Stimulated activated CD4-positive, alpha-beta T cell treated with anti-CD3 and anti-CD28 coated beads, Interleukin-4, amount 100 ng/mL, for 1 hour (primary cell): ENCODE measurements at regions not wholly inside any gene's neighbourhood (a gene's known extent, or its start where the extent isn't known, plus 50 kb on each side); places are given as distances from the start of the nearest gene placed in this dataset.

Source experiments
- DNase-seq: peaks from one replicate; pipeline ENCODE4 v3.0.0-alpha.2; 2020

- DNase-seq: no peak
These were observed 106.1 kb upstream of the HABP2 start for GRCh38 chr10:113446739-113447138.

DNA sequence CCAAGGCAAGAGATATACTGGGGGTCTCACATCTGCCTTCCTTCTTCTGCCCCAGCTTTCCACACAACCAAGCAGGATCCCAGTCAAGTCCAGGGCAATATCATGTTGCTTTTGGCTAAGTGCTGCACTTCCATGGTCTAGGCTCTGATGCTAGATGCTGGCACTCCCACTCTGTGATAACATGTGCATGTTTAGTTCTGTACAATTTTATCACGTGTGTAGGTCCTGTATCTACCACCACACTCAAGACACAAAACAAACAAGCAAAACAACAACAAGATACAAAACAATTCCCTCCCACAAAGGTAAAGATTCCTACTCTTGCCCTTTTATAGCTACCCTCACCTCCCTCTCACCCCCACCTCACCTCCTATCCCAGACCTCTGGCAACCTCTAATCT lies 105.6 kb upstream of the HABP2 start:
- no peak for DNase-seq

DNA sequence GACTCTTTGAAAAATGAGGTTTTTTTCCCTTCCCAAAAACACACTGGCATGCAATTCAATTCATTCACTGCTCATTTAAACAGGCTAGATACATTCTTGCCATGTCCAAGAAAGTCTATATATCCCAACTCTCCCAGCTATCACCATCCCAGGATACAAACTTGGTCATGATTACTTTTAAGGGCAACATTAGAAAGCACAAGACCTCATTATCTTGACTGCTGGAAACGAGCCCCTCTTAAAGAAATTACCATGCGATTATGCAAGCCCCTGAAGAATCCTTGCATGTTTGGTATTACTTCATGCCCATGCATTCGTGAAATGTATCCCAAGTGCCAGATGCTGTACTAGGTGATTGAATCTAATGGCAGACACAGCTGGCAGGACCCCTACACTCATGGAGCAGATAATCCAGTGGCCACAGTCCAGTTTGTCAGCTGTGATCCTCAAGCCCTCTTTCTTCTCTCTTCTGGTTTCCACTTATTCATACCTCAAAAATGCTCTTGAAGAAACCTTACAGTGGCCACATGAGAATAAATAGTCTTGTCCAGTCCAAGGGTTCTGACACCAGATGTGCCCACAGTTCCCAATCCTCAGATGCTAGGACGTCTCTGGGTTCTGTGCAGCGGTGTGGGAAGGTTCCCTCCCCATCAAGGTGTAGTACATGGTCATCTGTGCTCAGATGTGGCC lies 103.7 kb upstream of the HABP2 start:
- DNase-seq: no peak

DNA sequence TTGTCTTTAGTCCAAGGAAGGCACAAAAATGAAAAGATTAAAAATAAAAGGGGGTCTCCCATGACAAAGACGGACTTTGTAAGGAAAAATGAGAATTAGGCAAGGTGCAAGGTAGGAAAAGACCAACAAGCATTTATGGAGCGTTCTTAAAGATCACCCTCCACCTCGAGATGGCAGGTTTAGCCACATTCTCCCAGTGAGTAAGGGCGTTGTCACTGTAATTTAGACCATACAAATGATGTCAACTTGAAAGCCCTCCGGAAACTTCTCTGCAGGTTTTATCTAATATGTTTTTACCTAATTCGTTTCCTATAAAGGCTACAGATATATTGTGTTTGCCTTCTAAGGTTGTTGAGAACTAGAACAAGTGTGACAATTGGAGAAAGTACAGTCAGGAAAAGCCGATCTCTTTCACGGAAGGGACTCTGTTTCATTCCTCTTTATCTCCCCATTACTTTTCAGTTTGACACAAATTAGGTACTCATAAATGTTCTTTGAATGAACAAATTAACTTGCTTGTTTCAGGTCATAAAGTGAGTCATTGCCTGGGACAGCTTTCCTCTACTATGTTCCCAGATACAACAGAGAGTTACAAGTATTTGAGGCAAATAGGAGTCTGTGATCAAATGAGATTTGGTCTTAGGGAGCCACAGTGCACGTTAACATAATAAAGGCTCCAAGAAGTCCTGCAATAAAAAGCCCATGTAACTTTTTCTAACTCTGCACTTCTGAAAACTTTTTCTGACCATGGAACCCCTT lies 102.6 kb upstream of the HABP2 start:
- DNase-seq: no peak

- DNase-seq: no peak
These were observed 101.9 kb upstream of the HABP2 start for GRCh38 chr10:113450906-113451305.

GRCh38 chr10:113452146-113452845 lies 100.6 kb upstream of the HABP2 start:
- DNase-seq: no peak

GRCh38 chr10:113453351-113453750 lies 99.5 kb upstream of the HABP2 start:
- DNase-seq: no peak

GRCh38 chr10:113454341-113455061 lies 98.4 kb upstream of the HABP2 start:
- DNase-seq: peak; percentile 5

GRCh38 chr10:113455947-113456346 lies 96.9 kb upstream of the HABP2 start:
- DNase-seq: no peak

- no peak for DNase-seq
These were observed 96.1 kb upstream of the HABP2 start for GRCh38 chr10:113456741-113457140.

- DNase-seq: no peak
These were observed 95.4 kb upstream of the HABP2 start for GRCh38 chr10:113457408-113457807.

GRCh38 chr10:113458451-113458850 lies 94.4 kb upstream of the HABP2 start:
- no peak for DNase-seq

- no peak for DNase-seq
These were observed 93.9 kb upstream of the HABP2 start for GRCh38 chr10:113458944-113459343.

- no peak for DNase-seq
These were observed 93.1 kb upstream of the HABP2 start for GRCh38 chr10:113459626-113460280.

GRCh38 chr10:113463083-113463482 lies 89.8 kb upstream of the HABP2 start:
- DNase-seq: no peak

DNA sequence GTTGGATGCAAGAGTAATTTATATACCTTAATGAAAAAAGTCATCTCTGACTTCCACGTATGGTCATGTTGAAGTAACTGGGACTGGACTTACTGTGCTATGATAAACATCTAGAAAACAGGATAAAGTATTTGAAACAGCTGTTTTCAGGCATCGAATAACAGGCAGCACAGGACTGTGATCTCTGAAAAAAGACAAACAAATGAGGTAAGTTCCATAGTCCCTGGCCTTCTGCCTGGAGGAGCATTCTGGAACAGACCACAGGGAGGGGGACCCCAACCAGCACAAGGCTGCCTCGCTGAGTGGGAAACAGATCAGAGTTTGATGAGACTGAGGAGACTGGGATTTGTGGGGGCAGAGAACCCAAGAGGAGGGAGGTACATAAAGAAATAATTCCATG lies 89.1 kb upstream of the HABP2 start:
- no peak for DNase-seq

GRCh38 chr10:113469796-113470195 lies 83.1 kb upstream of the HABP2 start:
- DNase-seq: no peak

- no peak for DNase-seq
These were observed 82.2 kb upstream of the HABP2 start for GRCh38 chr10:113470372-113471240.

DNA sequence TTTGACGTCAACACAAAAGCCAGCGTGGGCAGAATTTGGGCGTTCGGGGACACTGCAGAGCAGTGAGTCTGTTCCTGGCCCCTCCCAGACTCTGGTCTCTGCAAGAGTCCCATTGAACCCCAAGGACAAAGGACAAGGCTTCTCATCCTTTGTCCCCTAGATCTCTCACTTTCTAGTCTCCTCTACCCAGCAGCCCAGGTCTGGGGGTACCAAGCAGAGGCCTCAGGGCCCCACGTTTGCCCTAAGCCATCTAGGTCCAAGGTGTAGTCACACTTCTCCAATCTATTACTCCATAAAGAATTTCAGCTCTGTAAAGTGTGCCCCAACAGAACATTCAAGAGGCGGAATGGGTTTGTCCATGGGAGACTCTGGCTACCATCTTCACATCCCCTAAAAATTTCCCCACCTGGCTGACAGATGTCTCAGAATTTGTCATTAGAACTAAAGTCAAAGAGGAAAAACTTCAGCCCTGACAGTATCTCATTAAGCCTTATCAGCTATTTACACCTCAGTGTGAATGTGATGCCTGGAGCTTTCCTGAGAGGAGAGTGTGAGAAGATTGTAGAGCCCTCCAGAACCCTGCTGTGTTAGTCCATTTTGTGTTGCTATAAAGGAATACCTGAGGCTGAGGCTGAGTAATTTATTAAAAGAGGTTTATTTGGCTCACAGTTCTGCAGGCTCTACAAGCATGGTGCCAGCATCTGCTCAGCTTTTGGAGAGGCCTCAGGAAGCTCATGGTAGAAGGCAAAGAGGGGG lies 81.4 kb upstream of the HABP2 start:
- DNase-seq: no peak

DNA sequence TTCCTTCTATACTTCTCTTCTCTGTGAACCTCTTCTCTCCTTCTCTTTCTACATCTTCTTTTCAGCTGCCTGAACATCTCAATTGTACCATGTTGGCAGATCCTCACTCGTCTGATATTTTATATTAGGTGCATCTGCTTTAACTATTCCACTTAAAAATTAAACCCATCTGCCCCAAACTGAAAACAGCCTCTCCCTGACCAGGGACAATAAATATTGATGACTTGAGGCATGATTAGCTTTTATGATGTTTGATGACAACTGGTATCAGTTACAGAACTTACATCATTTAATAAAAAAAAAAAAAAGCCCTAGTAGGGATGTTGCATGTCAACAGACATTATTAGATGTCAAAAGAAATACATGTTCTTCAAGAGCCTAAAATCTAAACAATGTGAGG lies 79.8 kb upstream of the HABP2 start:
- no peak for DNase-seq

DNA sequence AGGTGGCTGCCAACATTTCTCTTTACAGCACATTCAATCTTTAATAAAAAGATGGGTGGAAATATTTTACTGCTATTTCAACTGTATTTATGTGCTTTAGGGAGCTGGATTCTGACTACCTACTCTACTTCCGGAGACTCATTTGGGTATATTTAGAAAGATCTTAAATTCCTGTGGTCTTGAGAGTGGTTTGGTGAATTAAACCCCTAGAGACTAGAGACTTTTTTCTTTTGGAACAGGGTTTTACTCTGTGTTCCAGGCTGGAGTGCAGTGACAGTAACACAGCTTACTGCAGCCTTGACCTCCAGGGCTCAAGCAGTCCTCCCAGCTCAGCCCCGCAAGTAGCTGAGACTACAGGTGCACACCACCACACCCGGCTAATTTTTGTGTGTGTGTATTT lies 79.0 kb upstream of the HABP2 start:
- no peak for DNase-seq
